C4-2B (cell line): ENCODE measurements at regions not wholly inside any gene's neighbourhood (a gene's known extent, or its start where the extent isn't known, plus 50 kb on each side); places are given as distances from the start of the nearest gene placed in this dataset.

Source experiments
- ZFX ChIP-seq: fragments of 450-650 bp; IDR thresholded peaks from 2 replicates; pipeline ENCODE4 v1.6.1; 2017
- TF ChIP-seq, protein P1 (sequence below): fragments of 450-650 bp; conservative IDR thresholded peaks from 2 replicates; pipeline ENCODE4 v1.5.1; 2017; ENCODE audit warnings: mild to moderate bottlenecking

DNA sequence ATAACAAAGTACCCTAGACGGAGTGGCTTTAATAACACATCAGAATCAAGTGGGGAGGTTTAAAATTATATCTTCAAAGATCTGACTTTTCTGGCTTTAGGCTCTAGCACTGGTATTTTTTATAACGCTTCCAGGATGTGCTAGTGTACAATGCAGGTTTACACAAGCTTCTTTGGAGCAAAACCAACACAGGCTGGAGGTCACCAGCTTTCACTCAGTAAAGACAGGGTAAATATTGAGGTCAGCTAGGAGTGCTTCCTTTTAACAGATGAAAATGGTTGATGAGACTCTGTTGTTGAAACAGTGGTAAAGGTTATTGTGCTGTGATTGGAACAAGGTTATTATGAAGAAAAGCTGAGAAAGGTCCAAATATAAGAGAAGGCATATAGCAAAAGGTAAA, 414.2 kb downstream of the TAF11L14 start:
- TF ChIP-seq, protein P1, sequence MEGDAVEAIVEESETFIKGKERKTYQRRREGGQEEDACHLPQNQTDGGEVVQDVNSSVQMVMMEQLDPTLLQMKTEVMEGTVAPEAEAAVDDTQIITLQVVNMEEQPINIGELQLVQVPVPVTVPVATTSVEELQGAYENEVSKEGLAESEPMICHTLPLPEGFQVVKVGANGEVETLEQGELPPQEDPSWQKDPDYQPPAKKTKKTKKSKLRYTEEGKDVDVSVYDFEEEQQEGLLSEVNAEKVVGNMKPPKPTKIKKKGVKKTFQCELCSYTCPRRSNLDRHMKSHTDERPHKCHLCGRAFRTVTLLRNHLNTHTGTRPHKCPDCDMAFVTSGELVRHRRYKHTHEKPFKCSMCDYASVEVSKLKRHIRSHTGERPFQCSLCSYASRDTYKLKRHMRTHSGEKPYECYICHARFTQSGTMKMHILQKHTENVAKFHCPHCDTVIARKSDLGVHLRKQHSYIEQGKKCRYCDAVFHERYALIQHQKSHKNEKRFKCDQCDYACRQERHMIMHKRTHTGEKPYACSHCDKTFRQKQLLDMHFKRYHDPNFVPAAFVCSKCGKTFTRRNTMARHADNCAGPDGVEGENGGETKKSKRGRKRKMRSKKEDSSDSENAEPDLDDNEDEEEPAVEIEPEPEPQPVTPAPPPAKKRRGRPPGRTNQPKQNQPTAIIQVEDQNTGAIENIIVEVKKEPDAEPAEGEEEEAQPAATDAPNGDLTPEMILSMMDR: no peak
- no peak for TF ChIP-seq ZFX
